ENCODE measurements at regions not wholly inside any gene's neighbourhood (a gene's known extent, or its start where the extent isn't known, plus 50 kb on each side); places are given as distances from the start of the nearest gene placed in this dataset.

- H3K27me3 ChIP-seq, result no peaks in the 10 kb centered on the region
- TF ChIP-seq CTCF (IDR thresholded peaks at IDR 0.05), result no peak
- H3K9me3 ChIP-seq, result no peaks in the 10 kb centered on the region
- H3K4me1 ChIP-seq, result no peaks in the 10 kb centered on the region
- H3K4me3 ChIP-seq, result no peak overlapping the region
- H3K36me3 ChIP-seq, result no peaks in the 10 kb centered on the region
- ATAC-seq (no peak), DNase-seq (no peak)
- no peak overlapping the region for H3K27ac ChIP-seq
- intact Hi-C loops (cut with DNase I), result no loop called here
Measured at GRCh38 chr21:24824209-24824608, 783.1 kb downstream of the MRPL39 start.

- no peak overlapping the region for H3K27ac ChIP-seq
- no peaks in the 10 kb centered on the region for H3K9me3 ChIP-seq
- no peaks in the 10 kb centered on the region for H3K36me3 ChIP-seq
- H3K4me3 ChIP-seq, result no peak overlapping the region
- ATAC-seq (no peak), DNase-seq (no peak)
- intact Hi-C loops (cut with DNase I), result no loop called here
- H3K27me3 ChIP-seq, result no peaks in the 10 kb centered on the region
- no peak for TF ChIP-seq CTCF (IDR thresholded peaks at IDR 0.05)
- no peaks in the 10 kb centered on the region for H3K4me1 ChIP-seq
Measured at GRCh38 chr21:24823247-24823646, 784.0 kb downstream of the MRPL39 start.

- no peak for TF ChIP-seq CTCF (IDR thresholded peaks at IDR 0.05)
- Histone ChIP-seq H3K27ac (no peak overlapping the region), H3K4me3 (no peak overlapping the region), H3K27me3 (no peaks in the 10 kb centered on the region), H3K9me3 (no peaks in the 10 kb centered on the region), H3K36me3 (no peaks in the 10 kb centered on the region), H3K4me1 (no peaks in the 10 kb centered on the region)
- ATAC-seq (no peak), DNase-seq (no peak)
- intact Hi-C loops (cut with DNase I), result no loop called here
Measured at GRCh38 chr21:24785033-24785432, 822.2 kb downstream of the MRPL39 start.

- no peak for TF ChIP-seq CTCF (IDR thresholded peaks at IDR 0.05)
- Histone ChIP-seq H3K36me3 (no peaks in the 10 kb centered on the region), H3K27me3 (no peaks in the 10 kb centered on the region), H3K27ac (no peak overlapping the region), H3K4me1 (no peaks in the 10 kb centered on the region), H3K9me3 (no peaks in the 10 kb centered on the region), H3K4me3 (no peak overlapping the region)
- intact Hi-C loops (cut with DNase I), result no loop called here
- ATAC-seq, result no peak
- DNase-seq, result no peak
Measured at GRCh38 chr21:24781146-24781545, 826.1 kb downstream of the MRPL39 start.

GRCh38 chr21:24759348-24760075 lies 847.8 kb downstream of the MRPL39 start:
- no peaks in the 10 kb centered on the region for H3K9me3 ChIP-seq
- DNase-seq (no peak), ATAC-seq (no peak)
- H3K4me3 ChIP-seq, result no peak overlapping the region
- intact Hi-C loops (cut with DNase I), result no loop called here
- TF ChIP-seq CTCF (IDR thresholded peaks at IDR 0.05), result no peak
- no peaks in the 10 kb centered on the region for H3K27me3 ChIP-seq
- no peaks in the 10 kb centered on the region for H3K4me1 ChIP-seq
- no peak overlapping the region for H3K27ac ChIP-seq
- H3K36me3 ChIP-seq, result no peaks in the 10 kb centered on the region

GRCh38 chr21:24738063-24738462 lies 869.2 kb downstream of the MRPL39 start:
- H3K4me3 ChIP-seq, result no peak overlapping the region
- intact Hi-C loops (cut with DNase I), result no loop called here
- H3K4me1 ChIP-seq, result no peaks in the 10 kb centered on the region
- no peak overlapping the region for H3K27ac ChIP-seq
- no peaks in the 10 kb centered on the region for H3K9me3 ChIP-seq
- ATAC-seq (no peak), DNase-seq (no peak)
- no peaks in the 10 kb centered on the region for H3K36me3 ChIP-seq
- no peaks in the 10 kb centered on the region for H3K27me3 ChIP-seq
- TF ChIP-seq CTCF (IDR thresholded peaks at IDR 0.05), result no peak
